ENCODE measurements at regions not wholly inside any gene's neighbourhood (a gene's known extent, or its start where the extent isn't known, plus 50 kb on each side); places are given as distances from the start of the nearest gene placed in this dataset.

GRCh38 chr21:22191581-22191980 lies 1193.4 kb downstream of the NCAM2 start:
- H4K8ac ChIP-seq (ENCODE audit: extremely low read depth, insufficient read depth, low read length): no peak overlapping the region
- H3K4me2 ChIP-seq (ENCODE audit: insufficient read depth in 1 of 2, low read depth in 2 of 2, low read length in 2 of 2): no peak overlapping the region
- WGBS, 2 experiments (ENCODE audit: extremely low coverage in 1 of 2, insufficient coverage in 1 of 2, insufficient read length in 1 of 2, insufficient replicate concordance in 2 of 2, low coverage in 1 of 2, low lambda C conversion rate in 2 of 2, missing lambda C conversion rate in 1 of 2): 86% methylated on average over 1 of the region's 1 CpG; no CpG with 5 or more reads in 1 of the 2 experiments
- H3K79me1 ChIP-seq (ENCODE audit: low read depth, low read length): no peaks in the 10 kb centered on the region
- TF ChIP-seq KDM5A (IDR thresholded peaks at IDR 0.05; ENCODE audit: low read length) (no peak), SP1 (IDR thresholded peaks at IDR 0.05; ENCODE audit: low read depth, low read length) (no peak), GTF2F1 (IDR thresholded peaks at IDR 0.05; ENCODE audit: borderline replicate concordance, low read depth, low read length) (no peak), CHD1 (IDR thresholded peaks at IDR 0.05; ENCODE audit: low read depth, low read length) (no peak), KDM4A (IDR thresholded peaks at IDR 0.05; ENCODE audit: low read depth, low read length, severe bottlenecking) (no peak), BACH1 (IDR thresholded peaks at IDR 0.05; ENCODE audit: low read length) (no peak), YY1 (IDR thresholded peaks at IDR 0.05; ENCODE audit: low read depth, low read length) (no peak), USF2 (IDR thresholded peaks at IDR 0.05; ENCODE audit: low read length) (no peak), EP300 (IDR thresholded peaks at IDR 0.05; ENCODE audit: borderline replicate concordance in 1 of 2, low read depth in 2 of 2, low read length in 2 of 2) (no peak), CBX5 (IDR thresholded peaks at IDR 0.05; ENCODE audit: low read depth, low read length) (no peak), TCF12 (IDR thresholded peaks at IDR 0.05; ENCODE audit: low read depth, low read length) (no peak), BCL11A (IDR thresholded peaks at IDR 0.05; ENCODE audit: low read depth in 2 of 2, low read length in 2 of 2) (no peak)
- no peak overlapping the region for H3K56ac ChIP-seq (replicated peaks; ENCODE audit: insufficient read length, low read depth, low read length)
- no peak overlapping the region for H2BK15ac ChIP-seq (ENCODE audit: low read length)
- 0 out of 4 replicates have a peak, but pooled peaks cover 0 to 3% of the 10 kb centered on the region in 2 experiments for H3K9me3 ChIP-seq (ENCODE audit: insufficient read depth in 2 of 2, low read depth in 1 of 2, low read length in 1 of 2)
- no peak overlapping the region for H3K4ac ChIP-seq (replicated peaks; ENCODE audit: insufficient read length, low read depth, low read length)
- no peak overlapping the region for H2BK120ac ChIP-seq (replicated peaks; ENCODE audit: low read depth, low read length)
- no peaks in the 10 kb centered on the region for H3K23me2 ChIP-seq (ENCODE audit: low read depth, low read length)
- ChIA-PET CTCF (ENCODE audit: partially characterized antibody) (no interaction called here), POLR2A (ENCODE audit: partially characterized antibody) (no interaction called here)
- no peaks in the 10 kb centered on the region for H3K4me1 ChIP-seq (replicated peaks in 1 of 4; ENCODE audit: control insufficient read depth in 3 of 4, insufficient read depth in 4 of 4, low read length in 3 of 4)
- H3K9ac ChIP-seq (replicated peaks in 1 of 4; ENCODE audit: extremely low read depth in 1 of 4, low read depth in 3 of 4, low read length in 3 of 4): no peak overlapping the region
- H3K36me3 ChIP-seq (ENCODE audit: control insufficient read depth in 2 of 4, insufficient read depth in 4 of 4, low read length in 3 of 4): no peaks in the 10 kb centered on the region; a peak in 1 of 8 replicates
- H2BK5ac ChIP-seq (ENCODE audit: low read depth, low read length): no peak overlapping the region
- no peak overlapping the region for H3K14ac ChIP-seq (ENCODE audit: insufficient read length)
- FAIRE-seq (no peak), DNase-seq (ENCODE audit: low read depth in 1 of 2, low spot score in 2 of 2) (no peak)
- H2AFZ ChIP-seq (ENCODE audit: low read length): no peak overlapping the region
- H3K27ac ChIP-seq (ENCODE audit: low read depth, low read length): no peak overlapping the region
- H3K4me3 ChIP-seq (ENCODE audit: extremely low read depth in 1 of 4, insufficient read depth in 2 of 4, low read depth in 3 of 4, low read length in 4 of 4): no peak overlapping the region
- no peak overlapping the region for H4K91ac ChIP-seq (replicated peaks; ENCODE audit: insufficient read length, low read length)
- no peak overlapping the region for H3K23ac ChIP-seq (ENCODE audit: insufficient read length)
- H4K5ac ChIP-seq (ENCODE audit: insufficient read length, low read depth, low read length): no peak overlapping the region
- H2BK20ac ChIP-seq (ENCODE audit: low read length): no peak overlapping the region
- H3K27me3 ChIP-seq (replicated peaks in 1 of 4; ENCODE audit: control insufficient read depth in 3 of 4, extremely low read depth in 1 of 4, insufficient read depth in 3 of 4, low read length in 3 of 4): no peaks in the 10 kb centered on the region
- no peak overlapping the region for H2BK12ac ChIP-seq (ENCODE audit: low read depth, low read length)
- H4K20me1 ChIP-seq (replicated peaks in 1 of 2; ENCODE audit: control insufficient read depth in 1 of 2, insufficient read depth in 2 of 2, low read length in 2 of 2): no peaks in the 10 kb centered on the region
- H2AK5ac ChIP-seq (ENCODE audit: low read depth, low read length): no peak overlapping the region
- no peaks in the 10 kb centered on the region for H3K79me2 ChIP-seq (ENCODE audit: control insufficient read depth in 1 of 2, insufficient read depth in 2 of 2, low read length in 2 of 2)
- H3K18ac ChIP-seq (ENCODE audit: extremely low read depth, low read length): no peak overlapping the region

All from H1 (cell line).